Subcutaneous abdominal adipose tissue (tissue), 5 donors: ENCODE measurements at regions not wholly inside any gene's neighbourhood (a gene's known extent, or its start where the extent isn't known, plus 50 kb on each side); places are given as distances from the start of the nearest gene placed in this dataset.

ENCODE experiments used
- H3K27ac ChIP-seq: one replicate; pipeline ENCODE4 v1.7.0; 2013; ENCODE audit warnings: low read depth, mild to moderate bottlenecking, inconsistent platforms, low read length, moderate library complexity
- H3K27me3 ChIP-seq, 5 donors: one replicate each; pipeline ENCODE4 v1.7.0; 2013; ENCODE audit warnings: low read length in 5 of 5, inconsistent platforms in 1 of 5; ENCODE audit not compliant: control insufficient read depth in 5 of 5, insufficient read depth in 4 of 5
- H3K36me3 ChIP-seq, 5 donors: one replicate each; pipeline ENCODE4 v1.7.0; 2013; ENCODE audit warnings: low read length in 5 of 5; ENCODE audit not compliant: control insufficient read depth in 5 of 5, insufficient read depth in 5 of 5
- H3K4me1 ChIP-seq, 5 donors: one replicate each; pipeline ENCODE4 v1.7.0; 2013; ENCODE audit warnings: low read length in 5 of 5, mild to moderate bottlenecking in 3 of 5, moderate library complexity in 1 of 5; ENCODE audit not compliant: control insufficient read depth in 5 of 5, insufficient read depth in 5 of 5
- H3K4me3 ChIP-seq, 5 donors: one replicate each; pipeline ENCODE4 v1.7.0; 2013; ENCODE audit warnings: low read length in 5 of 5, low read depth in 1 of 5
- H3K9ac ChIP-seq, 5 donors: one replicate each; pipeline ENCODE4 v1.7.0; 2013; ENCODE audit warnings: low read length in 5 of 5, mild to moderate bottlenecking in 4 of 5, moderate library complexity in 3 of 5
- H3K9me3 ChIP-seq, 5 donors: one replicate each; pipeline ENCODE4 v1.7.0; 2013; ENCODE audit warnings: low read length in 5 of 5; ENCODE audit not compliant: control insufficient read depth in 5 of 5
- donor health status: healthy.
- donor health status: healthy.
- donor health status: healthy.
- donor health status: healthy.
- donor health status: healthy.

DNA sequence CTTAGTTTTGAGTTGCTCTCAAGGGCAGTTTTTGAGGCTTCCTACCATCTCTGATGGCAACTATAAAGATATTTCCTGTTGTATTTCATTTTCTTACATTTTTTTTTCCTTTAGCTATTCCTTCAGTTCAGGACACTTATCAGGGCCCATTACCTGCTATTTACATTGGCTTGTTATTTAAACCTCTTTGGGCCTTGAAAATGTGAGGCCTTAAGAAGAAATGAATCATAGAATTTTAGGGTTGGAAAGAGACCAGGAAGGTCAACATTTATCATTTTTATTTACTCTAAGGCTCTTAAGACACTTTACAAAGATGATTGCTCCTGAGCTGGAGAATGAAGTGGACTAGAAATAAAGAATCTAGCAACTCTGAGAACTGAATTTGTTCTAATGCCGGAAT, 335.2 kb downstream of the DTWD2 start:
- H3K9me3 ChIP-seq = peaks cover 0 to 13% (median 4%) of the 10 kb centered on the region in 5 donors
- no peak overlapping the region for H3K27ac ChIP-seq
- H3K36me3 ChIP-seq = no peaks in the 10 kb centered on the region
- H3K4me1 ChIP-seq = no peaks in the 10 kb centered on the region
- H3K4me3 ChIP-seq = no peak overlapping the region
- no peaks in the 10 kb centered on the region for H3K27me3 ChIP-seq
- H3K9ac ChIP-seq = no peak overlapping the region

DNA sequence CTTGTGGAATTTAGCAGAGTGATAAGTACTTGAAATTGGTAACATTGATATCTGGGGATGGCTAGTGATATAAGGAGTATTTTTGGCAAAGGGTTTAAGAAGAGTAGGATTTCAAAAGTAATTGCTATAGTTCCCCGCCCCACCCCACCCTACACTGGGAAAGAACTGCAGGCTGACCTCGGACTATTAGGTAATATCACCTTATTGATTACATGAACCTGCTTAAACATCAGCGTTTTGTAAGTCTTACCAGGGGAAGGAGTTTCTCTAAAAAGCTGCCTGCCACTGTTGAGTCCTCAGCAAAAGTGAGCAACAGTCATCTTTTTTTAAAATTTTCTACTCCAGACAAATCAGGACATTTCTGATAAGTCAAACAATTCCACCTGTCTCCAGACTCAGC, 337.3 kb downstream of the DTWD2 start:
- Histone ChIP-seq H3K9ac (no peak overlapping the region), H3K36me3 (no peaks in the 10 kb centered on the region), H3K4me1 (no peaks in the 10 kb centered on the region), H3K4me3 (no peak overlapping the region), H3K27me3 (no peaks in the 10 kb centered on the region), H3K27ac (no peak overlapping the region), H3K9me3 (no peaks in the 10 kb centered on the region)

DNA sequence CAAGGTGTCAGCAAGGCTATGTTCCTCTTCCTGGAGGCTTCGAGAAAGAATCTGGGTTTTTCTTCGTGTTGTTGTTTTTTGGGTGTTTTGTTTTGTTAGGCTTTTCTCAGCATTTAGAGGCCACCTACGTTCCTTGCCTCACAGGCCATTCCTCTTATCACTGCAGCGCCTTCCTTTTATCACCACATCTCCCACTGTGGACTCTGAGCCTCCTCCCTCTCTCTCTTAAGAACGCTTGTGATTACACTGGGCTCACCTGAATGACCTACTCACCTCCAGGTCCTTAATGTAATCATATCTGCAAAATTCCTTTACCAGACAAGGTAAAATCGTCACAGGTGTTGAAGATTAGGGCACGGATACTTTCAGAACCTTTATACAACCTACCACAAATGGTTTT, 340.8 kb downstream of the DTWD2 start:
- Histone ChIP-seq H3K27ac (no peak overlapping the region), H3K4me1 (no peaks in the 10 kb centered on the region), H3K36me3 (no peaks in the 10 kb centered on the region), H3K9me3 (no peaks in the 10 kb centered on the region), H3K27me3 (no peaks in the 10 kb centered on the region), H3K4me3 (no peak overlapping the region), H3K9ac (no peak overlapping the region)

DNA sequence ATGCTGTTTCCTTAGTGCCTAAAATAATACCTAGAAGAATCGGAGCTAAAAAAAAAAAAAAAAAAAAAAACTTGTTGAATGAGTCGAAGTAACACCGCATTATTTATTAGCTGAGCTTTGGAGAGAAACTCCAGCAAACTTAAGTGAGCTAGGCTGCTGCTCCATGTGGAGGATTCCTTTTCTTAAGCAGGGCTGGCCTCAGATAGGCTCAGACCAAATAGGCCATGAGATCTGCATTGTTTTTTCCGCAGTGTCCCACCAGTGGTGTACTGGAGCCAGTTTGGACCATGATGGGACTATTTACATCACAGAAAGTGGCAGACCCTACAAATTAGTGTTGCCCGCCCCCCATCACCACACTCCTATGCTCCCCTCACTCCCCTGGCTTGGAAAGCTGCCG, 341.4 kb downstream of the DTWD2 start:
- no peak overlapping the region for H3K27ac ChIP-seq
- no peaks in the 10 kb centered on the region for H3K4me1 ChIP-seq
- H3K36me3 ChIP-seq = no peaks in the 10 kb centered on the region
- H3K9me3 ChIP-seq = no peaks in the 10 kb centered on the region
- no peak overlapping the region for H3K9ac ChIP-seq
- H3K4me3 ChIP-seq = no peak overlapping the region
- no peaks in the 10 kb centered on the region for H3K27me3 ChIP-seq

DNA sequence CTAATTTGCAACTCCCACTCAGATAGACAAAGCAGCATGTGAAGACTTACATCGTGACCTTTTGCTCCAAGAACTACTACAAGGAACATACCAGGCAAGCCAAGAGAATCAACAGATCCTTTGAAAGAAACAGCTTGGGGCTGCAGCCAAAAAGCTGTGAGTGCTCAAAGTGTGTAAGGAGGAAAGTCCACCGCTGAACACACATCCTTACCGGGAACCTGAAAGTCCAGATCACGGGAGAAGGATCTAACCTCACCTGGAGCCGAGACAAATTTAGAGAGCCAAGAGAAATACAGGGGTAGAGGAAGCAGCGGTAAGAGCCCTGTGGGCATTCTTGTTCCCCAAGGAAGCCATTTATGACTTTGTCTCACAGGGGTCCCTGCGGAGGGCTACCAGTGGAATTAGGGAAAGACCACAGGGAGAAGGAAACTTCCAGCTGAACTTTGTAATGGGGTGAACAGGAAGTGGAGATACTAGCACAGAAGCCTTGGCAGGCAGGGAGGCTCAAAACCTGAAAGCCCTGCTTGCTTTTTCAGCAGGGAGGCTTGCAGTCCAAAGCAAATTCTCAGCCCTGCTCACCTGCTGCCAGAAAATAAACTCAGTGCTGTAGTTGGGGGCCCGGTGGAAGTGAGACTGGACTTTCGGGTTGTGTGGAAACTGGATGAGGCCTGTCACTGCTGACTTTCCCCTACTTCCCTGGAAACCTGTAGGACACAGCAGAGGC, 350.2 kb downstream of the DTWD2 start:
- H3K27ac ChIP-seq = no peak overlapping the region
- no peaks in the 10 kb centered on the region for H3K4me1 ChIP-seq
- no peaks in the 10 kb centered on the region for H3K36me3 ChIP-seq
- H3K9me3 ChIP-seq = peaks cover 0 to 12% (median 7%) of the 10 kb centered on the region in 5 donors
- H3K27me3 ChIP-seq = no peaks in the 10 kb centered on the region
- no peak overlapping the region for H3K9ac ChIP-seq
- no peak overlapping the region for H3K4me3 ChIP-seq

DNA sequence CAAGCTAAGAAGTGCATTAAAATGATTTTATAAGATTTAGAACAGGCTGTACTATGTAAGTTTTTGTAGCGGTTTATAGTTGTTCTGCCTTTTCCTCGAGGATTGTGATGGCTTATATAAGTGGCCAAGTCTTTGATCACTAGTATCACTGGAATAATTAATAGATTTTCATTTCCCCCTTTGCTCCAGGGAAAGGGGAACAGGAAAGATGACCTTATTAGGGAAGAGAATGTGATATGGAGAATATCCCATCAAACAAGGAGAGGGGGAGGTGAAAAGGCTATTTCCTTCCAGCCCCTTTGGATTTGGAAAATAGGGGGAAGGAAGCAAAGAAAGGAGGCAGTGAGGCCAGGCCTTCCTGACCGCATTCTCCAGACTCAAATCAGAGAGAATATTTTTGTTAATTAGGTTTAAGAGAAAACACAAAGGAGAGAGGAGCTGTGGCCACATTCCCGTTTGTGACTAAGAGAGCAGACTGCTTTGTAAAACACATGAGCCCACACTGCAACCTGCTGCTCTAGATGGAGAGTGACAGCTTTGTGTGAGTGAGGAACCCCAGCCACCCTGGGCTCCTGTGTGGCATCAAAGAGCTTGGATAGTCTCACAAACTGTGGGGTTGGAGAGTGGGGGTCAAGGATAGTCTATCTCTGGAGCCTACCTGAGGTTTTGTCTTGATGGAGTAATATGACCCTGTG, 359.5 kb downstream of the DTWD2 start:
- Histone ChIP-seq H3K9me3 (peaks cover 0 to 2% (median 0%) of the 10 kb centered on the region in 5 donors), H3K36me3 (no peaks in the 10 kb centered on the region), H3K27ac (no peak overlapping the region), H3K27me3 (no peaks in the 10 kb centered on the region), H3K9ac (no peak overlapping the region), H3K4me3 (no peak overlapping the region), H3K4me1 (no peaks in the 10 kb centered on the region)

DNA sequence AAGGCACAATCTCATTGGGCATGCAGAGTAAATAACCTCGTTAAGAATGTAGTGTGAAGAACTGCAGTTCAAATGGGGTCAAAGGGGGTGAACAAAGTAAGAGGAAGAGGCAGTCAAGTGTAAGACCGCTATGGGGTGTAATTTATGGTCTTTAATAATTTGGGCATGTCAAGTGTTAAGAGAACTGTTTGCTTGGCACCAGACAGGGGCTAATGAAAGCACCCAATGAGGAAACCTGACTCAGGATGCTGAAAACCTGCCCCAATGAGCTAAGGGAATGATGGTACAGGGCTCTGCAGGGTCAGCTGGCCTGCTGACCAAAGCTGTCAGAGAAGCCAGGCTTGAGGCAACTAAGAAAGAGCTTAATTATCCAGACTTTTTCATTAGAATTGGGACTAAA, 368.1 kb downstream of the DTWD2 start:
- Histone ChIP-seq H3K9me3 (no peaks in the 10 kb centered on the region), H3K9ac (no peak overlapping the region), H3K4me3 (no peak overlapping the region), H3K36me3 (no peaks in the 10 kb centered on the region), H3K27ac (no peak overlapping the region), H3K27me3 (no peaks in the 10 kb centered on the region), H3K4me1 (no peaks in the 10 kb centered on the region)

DNA sequence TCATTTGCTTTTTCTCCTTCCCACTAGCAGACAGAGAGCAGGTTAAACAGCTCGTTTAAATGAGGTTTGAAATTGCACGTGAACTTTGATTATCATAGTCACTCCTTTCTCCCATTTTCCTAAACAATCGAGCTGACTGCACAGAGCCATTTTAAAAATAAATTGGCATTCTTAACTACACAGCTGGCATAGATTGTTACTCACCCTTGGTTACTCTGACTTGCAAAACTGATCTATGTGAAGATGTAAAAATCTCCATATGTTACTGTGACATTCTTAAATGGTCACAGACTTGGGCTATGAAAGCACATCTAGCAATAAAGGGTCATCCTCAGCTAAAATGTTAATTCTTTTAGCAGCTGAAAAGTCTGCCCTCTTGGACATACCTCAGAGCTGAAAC, 368.5 kb downstream of the DTWD2 start:
- H3K36me3 ChIP-seq = no peaks in the 10 kb centered on the region
- H3K9ac ChIP-seq = no peak overlapping the region
- no peak overlapping the region for H3K27ac ChIP-seq
- H3K9me3 ChIP-seq = no peaks in the 10 kb centered on the region
- H3K4me3 ChIP-seq = no peak overlapping the region
- no peaks in the 10 kb centered on the region for H3K4me1 ChIP-seq
- no peaks in the 10 kb centered on the region for H3K27me3 ChIP-seq

DNA sequence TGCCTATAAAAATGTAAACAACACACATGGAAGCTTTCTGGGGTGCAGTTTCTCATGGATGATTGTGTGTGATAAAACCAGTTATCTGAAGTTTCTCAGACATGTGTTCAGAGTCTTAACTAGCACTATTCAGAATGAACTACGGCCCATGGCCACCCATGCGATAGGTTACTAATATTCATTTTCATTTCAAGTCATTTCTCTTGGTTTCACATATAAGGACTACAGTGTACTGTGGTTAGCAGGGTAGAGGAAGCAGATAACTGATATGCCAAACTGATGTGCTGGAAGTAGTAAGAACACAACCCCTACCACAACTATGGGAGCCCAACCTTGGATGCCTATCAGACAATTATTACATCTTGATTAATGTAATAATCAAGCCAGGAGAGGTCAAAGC, 372.1 kb downstream of the DTWD2 start:
- no peaks in the 10 kb centered on the region for H3K9me3 ChIP-seq
- H3K36me3 ChIP-seq = no peaks in the 10 kb centered on the region
- no peaks in the 10 kb centered on the region for H3K4me1 ChIP-seq
- H3K27ac ChIP-seq = no peak overlapping the region
- H3K4me3 ChIP-seq = no peak overlapping the region
- no peak overlapping the region for H3K9ac ChIP-seq
- H3K27me3 ChIP-seq = no peaks in the 10 kb centered on the region

DNA sequence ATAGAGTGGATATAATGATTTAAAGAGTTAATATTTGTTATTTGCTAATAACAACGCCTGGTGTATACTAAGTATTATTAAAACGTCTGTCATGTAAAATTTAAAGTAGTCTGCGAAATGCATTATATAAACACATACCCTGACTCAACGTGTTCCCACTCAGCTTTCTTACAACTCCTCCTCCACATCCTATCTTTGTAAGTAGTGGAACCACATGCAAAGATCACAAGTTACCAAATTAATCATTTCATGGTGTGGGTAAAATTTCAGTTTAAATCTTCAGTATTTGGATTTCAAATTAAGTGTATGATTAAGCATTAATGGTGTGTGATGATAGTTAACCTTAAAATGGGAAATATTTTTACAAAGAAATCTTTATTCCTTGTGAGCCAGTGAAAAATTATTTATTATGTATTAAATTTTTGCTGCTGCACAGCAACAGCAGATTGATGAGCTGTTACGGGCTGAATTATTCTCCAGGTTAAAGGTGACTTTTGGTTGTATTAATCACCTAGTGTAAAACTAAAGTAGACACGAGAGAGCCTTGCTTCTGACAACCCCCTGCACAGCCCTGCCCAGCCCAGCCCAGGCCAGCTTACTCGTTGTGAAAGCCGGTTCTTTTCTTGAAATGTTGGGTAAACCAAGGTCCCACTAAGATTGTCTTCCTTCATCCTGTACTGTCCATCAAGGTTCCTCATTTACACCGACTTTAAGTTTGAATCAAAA, 373.5 kb downstream of the DTWD2 start:
- Histone ChIP-seq H3K27ac (no peak overlapping the region), H3K27me3 (no peaks in the 10 kb centered on the region), H3K4me3 (no peak overlapping the region), H3K36me3 (no peaks in the 10 kb centered on the region), H3K4me1 (no peaks in the 10 kb centered on the region), H3K9me3 (no peaks in the 10 kb centered on the region), H3K9ac (no peak overlapping the region)
